ENCODE measurements at regions not wholly inside any gene's neighbourhood (a gene's known extent, or its start where the extent isn't known, plus 50 kb on each side); places are given as distances from the start of the nearest gene placed in this dataset.

DNA sequence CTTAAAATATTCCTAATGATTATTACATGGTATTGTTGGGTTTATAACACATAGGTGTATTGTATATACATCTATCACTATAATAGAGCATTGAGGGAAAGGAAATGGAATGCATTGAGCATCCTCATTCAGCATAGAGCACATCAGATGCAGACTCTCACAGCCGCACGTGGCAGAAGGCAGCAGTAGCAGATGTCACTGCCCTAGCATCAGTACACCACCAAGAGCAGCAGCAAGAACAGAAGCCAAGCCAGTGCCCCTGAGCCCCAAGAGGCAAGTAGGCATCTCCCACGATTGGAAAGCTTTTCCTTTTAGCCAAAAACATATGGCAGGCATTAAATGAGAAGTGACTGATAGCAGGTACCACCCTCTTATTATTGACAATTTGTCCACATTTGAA lies 510.0 kb downstream of the TNS3 start:
- Histone ChIP-seq H2AFZ (ENCODE audit: low read length) (no peak overlapping the region), H2BK5ac (ENCODE audit: low read depth, low read length) (no peak overlapping the region), H3K36me3 (ENCODE audit: control insufficient read depth in 2 of 4, insufficient read depth in 4 of 4, low read length in 3 of 4) (no peaks in the 10 kb centered on the region), H3K27me3 (replicated peaks in 1 of 4; ENCODE audit: control insufficient read depth in 3 of 4, extremely low read depth in 1 of 4, insufficient read depth in 3 of 4, low read length in 3 of 4) (no peaks in the 10 kb centered on the region), H3K79me1 (ENCODE audit: low read depth, low read length) (no peaks in the 10 kb centered on the region), H4K91ac (replicated peaks; ENCODE audit: insufficient read length, low read length) (no peak overlapping the region), H2BK12ac (ENCODE audit: low read depth, low read length) (no peak overlapping the region), H3K23me2 (ENCODE audit: low read depth, low read length) (no peaks in the 10 kb centered on the region), H3K4me1 (replicated peaks in 1 of 4; ENCODE audit: control insufficient read depth in 3 of 4, insufficient read depth in 4 of 4, low read length in 3 of 4) (peaks cover 0 to 2% (median 0%) of the 10 kb centered on the region in 4 experiments; a peak in 1 of 7 replicates), H4K8ac (ENCODE audit: extremely low read depth, insufficient read depth, low read length) (no peak overlapping the region), H2BK20ac (ENCODE audit: low read length) (no peak overlapping the region), H3K27ac (ENCODE audit: low read depth, low read length) (no peak overlapping the region), H3K4ac (replicated peaks; ENCODE audit: insufficient read length, low read depth, low read length) (no peak overlapping the region), H2BK120ac (replicated peaks; ENCODE audit: low read depth, low read length) (no peak overlapping the region), H3K9ac (replicated peaks in 1 of 4; ENCODE audit: extremely low read depth in 1 of 4, low read depth in 3 of 4, low read length in 3 of 4) (no peak overlapping the region), H2AK5ac (ENCODE audit: low read depth, low read length) (no peak overlapping the region), H3K14ac (ENCODE audit: insufficient read length) (no peak overlapping the region), H3K4me2 (ENCODE audit: insufficient read depth in 1 of 2, low read depth in 2 of 2, low read length in 2 of 2) (no peak overlapping the region), H3K56ac (replicated peaks; ENCODE audit: insufficient read length, low read depth, low read length) (no peak overlapping the region), H3K23ac (ENCODE audit: insufficient read length) (no peak overlapping the region), H2BK15ac (ENCODE audit: low read length) (no peak overlapping the region), H4K5ac (ENCODE audit: insufficient read length, low read depth, low read length) (no peak overlapping the region), H3K79me2 (ENCODE audit: control insufficient read depth in 1 of 2, insufficient read depth in 2 of 2, low read length in 2 of 2) (no peaks in the 10 kb centered on the region), H4K20me1 (replicated peaks in 1 of 2; ENCODE audit: control insufficient read depth in 1 of 2, insufficient read depth in 2 of 2, low read length in 2 of 2) (no peaks in the 10 kb centered on the region), H3K9me3 (ENCODE audit: insufficient read depth in 2 of 2, low read depth in 1 of 2, low read length in 1 of 2) (no peaks in the 10 kb centered on the region), H3K18ac (ENCODE audit: extremely low read depth, low read length) (no peak overlapping the region), H3K4me3 (ENCODE audit: extremely low read depth in 1 of 4, insufficient read depth in 2 of 4, low read depth in 3 of 4, low read length in 4 of 4) (no peak overlapping the region)
- TF ChIP-seq TCF12 (IDR thresholded peaks at IDR 0.05; ENCODE audit: low read depth, low read length) (no peak), HDAC6 (IDR thresholded peaks at IDR 0.05; ENCODE audit: low read depth, low read length) (no peak), RAD21 (IDR thresholded peaks at IDR 0.05 in 1 of 2, conservative IDR thresholded peaks at IDR 0.05 in 1 of 2; ENCODE audit: low read depth in 2 of 2, low read length in 2 of 2) (no peak)
- no peak for FAIRE-seq
- WGBS, 2 experiments (ENCODE audit: extremely low coverage in 1 of 2, insufficient coverage in 1 of 2, insufficient read length in 1 of 2, insufficient replicate concordance in 2 of 2, low coverage in 1 of 2, low lambda C conversion rate in 2 of 2, missing lambda C conversion rate in 1 of 2) = 87% methylated on average over 3 of the region's 3 CpGs; no CpG with 5 or more reads in 1 of the 2 experiments
- DNase-seq (ENCODE audit: low read depth in 1 of 2, low spot score in 2 of 2) = no peak
- ChIA-PET CTCF (ENCODE audit: partially characterized antibody) (interaction anchor here (0.6 to 2.0 kb wide), 4 partner anchors 16 to 619 kb away, joined by 3 to 5 read pairs (median 4); no protein-coding TSS in a partner anchor), POLR2A (ENCODE audit: partially characterized antibody) (no interaction called here)

All from H1 (cell line).